Calu3 (cell line): ENCODE measurements at regions not wholly inside any gene's neighbourhood (a gene's known extent, or its start where the extent isn't known, plus 50 kb on each side); places are given as distances from the start of the nearest gene placed in this dataset.
"Not testable (repeated sequence)": the region's sequence is repeated elsewhere in the genome, so short reads cannot be mapped to it uniquely, and the experiment has no call there.

Experiments used
- BruUV-seq: library from RNA; stranded (reverse); fragments of 400-500 nt; replicated peaks from 2 replicates; lab custom pipeline; 2021; lab: Mats Ljungman, UMichigan
- CTCF ChIA-PET: fragments of 300-600 bp; sonication (Branson Sonifier 250); formaldehyde crosslinking; loops from one replicate; lab custom pipeline; 2022; ENCODE audit warnings: antibody characterized with exemption; lab: Charles Lee
- DNase-seq: peaks from one replicate; pipeline ENCODE4 v3.0.0; 2022
- H3K27ac Mint-ChIP-seq: one replicate; pipeline ENCODE4 v1.8.0; 2022; ENCODE audit warnings: mixed read lengths; ENCODE audit not compliant: unreplicated experiment
- H3K27me3 Mint-ChIP-seq: one replicate; pipeline ENCODE4 v1.8.0; 2022; ENCODE audit warnings: mixed read lengths; ENCODE audit not compliant: unreplicated experiment
- H3K36me3 Mint-ChIP-seq: one replicate; pipeline ENCODE4 v1.8.0; 2022; ENCODE audit warnings: mild to moderate bottlenecking, moderate library complexity, mixed read lengths; ENCODE audit not compliant: insufficient read depth, unreplicated experiment
- H3K4me1 Mint-ChIP-seq: one replicate; pipeline ENCODE4 v1.8.0; 2022; ENCODE audit warnings: mild to moderate bottlenecking, low read depth, mixed read lengths; ENCODE audit not compliant: unreplicated experiment
- H3K4me3 Mint-ChIP-seq: one replicate; pipeline ENCODE4 v1.8.0; 2022; ENCODE audit warnings: mild to moderate bottlenecking, low read depth, moderate library complexity, mixed read lengths; ENCODE audit not compliant: unreplicated experiment
- H3K9me3 Mint-ChIP-seq: one replicate; pipeline ENCODE4 v1.8.0; 2022; ENCODE audit warnings: low read depth, mixed read lengths; ENCODE audit not compliant: unreplicated experiment
- CTCF ChIP-seq: fragments of 200-600 bp; IDR thresholded peaks from one replicate; pipeline ENCODE4 v1.8.0; 2022; ENCODE audit warnings: antibody characterized with exemption; ENCODE audit not compliant: unreplicated experiment
- intact Hi-C: fragments of 100-400 bp; cut with micrococcal nuclease; formaldehyde crosslinking; loops from one replicate; pipeline ENCODE4 v1.10.0; 2022; ENCODE audit not compliant: unreplicated experiment

- Mint-ChIP-seq H3K4me1 (no peaks in the 10 kb centered on the region), H3K4me3 (no peak overlapping the region), H3K27ac (no peak overlapping the region), H3K36me3 (no peaks in the 10 kb centered on the region), H3K9me3 (peaks cover 2% of the 10 kb centered on the region), H3K27me3 (no peaks in the 10 kb centered on the region)
- DNase-seq = no peak
- CTCF ChIA-PET = no interaction called here
- no peak for TF ChIP-seq CTCF
- intact Hi-C loops = no loop called here
- no TSS peak for BruUV-seq
Observed at GRCh38 chr2:216934151-216934550, 74.3 kb upstream of the TNP1 start.

GRCh38 chr2:216932863-216933548 is 73.1 kb upstream of the TNP1 start:
- no peak for TF ChIP-seq CTCF
- intact Hi-C loops = no loop called here
- Mint-ChIP-seq H3K27ac (no peak overlapping the region), H3K27me3 (no peaks in the 10 kb centered on the region), H3K4me3 (no peak overlapping the region), H3K9me3 (no peaks in the 10 kb centered on the region), H3K4me1 (no peaks in the 10 kb centered on the region), H3K36me3 (no peaks in the 10 kb centered on the region)
- CTCF ChIA-PET = no interaction called here
- no TSS peak for BruUV-seq
- DNase-seq = no peak

- Mint-ChIP-seq H3K9me3 (no peaks in the 10 kb centered on the region), H3K4me3 (no peak overlapping the region), H3K4me1 (no peaks in the 10 kb centered on the region), H3K36me3 (no peaks in the 10 kb centered on the region), H3K27me3 (no peaks in the 10 kb centered on the region), H3K27ac (no peak overlapping the region)
- TF ChIP-seq CTCF = no peak
- CTCF ChIA-PET = interaction anchor here (0.6 kb wide), 1 partner anchor 172 kb away, joined by 6 read pairs; no protein-coding TSS in a partner anchor
- DNase-seq = no peak
- BruUV-seq = no TSS peak
- intact Hi-C loops = no loop called here
Observed at GRCh38 chr2:216932113-216932862, 72.4 kb upstream of the TNP1 start.

- BruUV-seq = no TSS peak
- Mint-ChIP-seq H3K4me1 (no peaks in the 10 kb centered on the region), H3K36me3 (no peaks in the 10 kb centered on the region), H3K27me3 (no peaks in the 10 kb centered on the region), H3K27ac (no peak overlapping the region), H3K4me3 (no peak overlapping the region), H3K9me3 (no peaks in the 10 kb centered on the region)
- intact Hi-C loops = no loop called here
- CTCF ChIA-PET = no interaction called here
- no peak for TF ChIP-seq CTCF
- DNase-seq = no peak
Observed at GRCh38 chr2:216930716-216931115, 70.9 kb upstream of the TNP1 start.

- BruUV-seq, H3K27ac Mint-ChIP-seq, H3K36me3 Mint-ChIP-seq, CTCF ChIA-PET, intact Hi-C loops, H3K27me3 Mint-ChIP-seq, H3K4me3 Mint-ChIP-seq, DNase-seq, H3K4me1 Mint-ChIP-seq, H3K9me3 Mint-ChIP-seq: not testable (repeated sequence)
Observed at GRCh38 chr2:216929338-216929737, 69.5 kb upstream of the TNP1 start.
